Ovary (tissue), 3 donors: ENCODE measurements at regions not wholly inside any gene's neighbourhood (a gene's known extent, or its start where the extent isn't known, plus 50 kb on each side); places are given as distances from the start of the nearest gene placed in this dataset.
"Not testable (repeated sequence)": the region's sequence is repeated elsewhere in the genome, so short reads cannot be mapped to it uniquely, and the experiment has no call there.

ENCODE experiments used
- EP300 ChIP-seq: sonication (generic); formaldehyde crosslinking; IDR thresholded peaks from one replicate; pipeline ENCODE4 v1.6.1; 2017; ENCODE audit warnings: antibody characterized with exemption
- POLR2A ChIP-seq: fragments of 450-650 bp; IDR thresholded peaks from one replicate; pipeline ENCODE4 v1.6.1; 2017; ENCODE audit warnings: antibody characterized with exemption, mild to moderate bottlenecking, moderate library complexity
- TF ChIP-seq, protein P1 (sequence below), 3 donors: fragments of 450-650 bp in 2 of 3; fragments of 200-600 bp in 1 of 3; IDR thresholded peaks; one replicate each; pipeline versions ENCODE4 v1.5.1 to v1.8.0; 2016 to 2022; ENCODE audit warnings: antibody characterized with exemption in 3 of 3, mild to moderate bottlenecking in 1 of 3
- donor health status: DM: no; HTN: no; CAD: no.

DNA sequence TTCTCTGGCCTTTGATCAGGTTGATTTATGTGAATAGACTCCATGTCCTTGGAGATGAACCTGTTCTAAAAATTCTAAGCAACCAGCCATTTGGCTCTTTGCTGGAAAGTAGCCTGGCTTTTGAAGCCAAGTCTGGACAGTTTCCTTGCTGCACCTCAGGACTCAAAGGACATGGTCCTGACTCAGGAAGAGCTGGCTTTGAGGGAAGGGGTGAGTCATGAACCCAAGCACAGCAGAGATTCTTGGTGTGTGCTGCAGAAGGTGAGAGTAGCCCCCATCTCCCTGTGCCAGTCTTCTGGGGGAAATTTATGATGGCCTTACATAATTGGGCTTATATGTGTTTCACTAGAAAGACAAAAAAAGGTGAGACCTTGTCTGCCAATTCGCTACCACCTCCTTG lies 287.2 kb upstream of the PLGLB2 start:
- not testable (repeated sequence) for TF ChIP-seq POLR2A, EP300
- TF ChIP-seq, protein P1, sequence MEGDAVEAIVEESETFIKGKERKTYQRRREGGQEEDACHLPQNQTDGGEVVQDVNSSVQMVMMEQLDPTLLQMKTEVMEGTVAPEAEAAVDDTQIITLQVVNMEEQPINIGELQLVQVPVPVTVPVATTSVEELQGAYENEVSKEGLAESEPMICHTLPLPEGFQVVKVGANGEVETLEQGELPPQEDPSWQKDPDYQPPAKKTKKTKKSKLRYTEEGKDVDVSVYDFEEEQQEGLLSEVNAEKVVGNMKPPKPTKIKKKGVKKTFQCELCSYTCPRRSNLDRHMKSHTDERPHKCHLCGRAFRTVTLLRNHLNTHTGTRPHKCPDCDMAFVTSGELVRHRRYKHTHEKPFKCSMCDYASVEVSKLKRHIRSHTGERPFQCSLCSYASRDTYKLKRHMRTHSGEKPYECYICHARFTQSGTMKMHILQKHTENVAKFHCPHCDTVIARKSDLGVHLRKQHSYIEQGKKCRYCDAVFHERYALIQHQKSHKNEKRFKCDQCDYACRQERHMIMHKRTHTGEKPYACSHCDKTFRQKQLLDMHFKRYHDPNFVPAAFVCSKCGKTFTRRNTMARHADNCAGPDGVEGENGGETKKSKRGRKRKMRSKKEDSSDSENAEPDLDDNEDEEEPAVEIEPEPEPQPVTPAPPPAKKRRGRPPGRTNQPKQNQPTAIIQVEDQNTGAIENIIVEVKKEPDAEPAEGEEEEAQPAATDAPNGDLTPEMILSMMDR (IDR thresholded peaks at IDR 0.05), result not testable (repeated sequence)
